AG10803 (cell line): ENCODE measurements at regions not wholly inside any gene's neighbourhood (a gene's known extent, or its start where the extent isn't known, plus 50 kb on each side); places are given as distances from the start of the nearest gene placed in this dataset.

Experiments used
- DNase-seq: peaks from one replicate; pipeline ENCODE4 v3.0.0; 2010; ENCODE audit warnings: low read depth
- H3K4me3 ChIP-seq: 2 replicates; pipeline ENCODE4 v1.5.1; 2011; ENCODE audit warnings: mild to moderate bottlenecking, low read length, control low read depth
- TF ChIP-seq, protein P1 (sequence below): conservative IDR thresholded peaks from 2 replicates; pipeline ENCODE4 v1.5.1; 2011; ENCODE audit warnings: mild to moderate bottlenecking, low read length, control low read depth, inconsistent platforms

GRCh38 chrX:120746153-120746552, 116.3 kb upstream of the C1GALT1C1 start:
- DNase-seq, result no peak
- H3K4me3 ChIP-seq, result no peak overlapping the region
- TF ChIP-seq, protein P1, sequence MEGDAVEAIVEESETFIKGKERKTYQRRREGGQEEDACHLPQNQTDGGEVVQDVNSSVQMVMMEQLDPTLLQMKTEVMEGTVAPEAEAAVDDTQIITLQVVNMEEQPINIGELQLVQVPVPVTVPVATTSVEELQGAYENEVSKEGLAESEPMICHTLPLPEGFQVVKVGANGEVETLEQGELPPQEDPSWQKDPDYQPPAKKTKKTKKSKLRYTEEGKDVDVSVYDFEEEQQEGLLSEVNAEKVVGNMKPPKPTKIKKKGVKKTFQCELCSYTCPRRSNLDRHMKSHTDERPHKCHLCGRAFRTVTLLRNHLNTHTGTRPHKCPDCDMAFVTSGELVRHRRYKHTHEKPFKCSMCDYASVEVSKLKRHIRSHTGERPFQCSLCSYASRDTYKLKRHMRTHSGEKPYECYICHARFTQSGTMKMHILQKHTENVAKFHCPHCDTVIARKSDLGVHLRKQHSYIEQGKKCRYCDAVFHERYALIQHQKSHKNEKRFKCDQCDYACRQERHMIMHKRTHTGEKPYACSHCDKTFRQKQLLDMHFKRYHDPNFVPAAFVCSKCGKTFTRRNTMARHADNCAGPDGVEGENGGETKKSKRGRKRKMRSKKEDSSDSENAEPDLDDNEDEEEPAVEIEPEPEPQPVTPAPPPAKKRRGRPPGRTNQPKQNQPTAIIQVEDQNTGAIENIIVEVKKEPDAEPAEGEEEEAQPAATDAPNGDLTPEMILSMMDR, result no peak

- no peak overlapping the region for H3K4me3 ChIP-seq
- TF ChIP-seq, protein P1, result no peak
- no peak for DNase-seq
Observed at GRCh38 chrX:120742946-120743665, 113.3 kb upstream of the C1GALT1C1 start.

GRCh38 chrX:120741452-120741851, 111.6 kb upstream of the C1GALT1C1 start:
- H3K4me3 ChIP-seq, result no peak overlapping the region
- no peak for DNase-seq
- TF ChIP-seq, protein P1, result no peak

GRCh38 chrX:120740072-120740471, 110.2 kb upstream of the C1GALT1C1 start:
- no peak overlapping the region for H3K4me3 ChIP-seq
- DNase-seq, result no peak
- TF ChIP-seq, protein P1, result no peak

GRCh38 chrX:120739300-120739699, 109.4 kb upstream of the C1GALT1C1 start:
- TF ChIP-seq, protein P1, result no peak
- no peak overlapping the region for H3K4me3 ChIP-seq
- DNase-seq, result no peak

DNA sequence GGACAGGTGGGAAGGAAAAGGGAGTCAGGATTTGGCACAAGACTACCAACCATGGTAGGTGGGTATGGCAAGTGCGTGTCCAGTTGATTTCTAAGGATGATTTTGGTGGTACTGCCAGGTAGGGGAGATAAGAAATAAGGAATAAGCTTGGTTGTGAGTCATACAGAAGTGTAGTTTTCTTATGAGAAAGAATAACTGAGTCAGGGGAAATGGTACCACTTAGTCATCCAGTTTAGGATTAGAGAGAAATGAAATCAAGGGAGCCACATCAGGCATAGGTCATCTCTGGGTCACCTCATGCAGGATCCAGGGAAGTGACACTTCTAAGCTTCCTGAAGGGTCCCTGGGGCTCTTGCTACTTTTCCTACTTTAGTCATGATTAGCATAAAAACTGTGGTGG, 107.1 kb upstream of the C1GALT1C1 start:
- no peak overlapping the region for H3K4me3 ChIP-seq
- TF ChIP-seq, protein P1, result no peak
- no peak for DNase-seq

DNA sequence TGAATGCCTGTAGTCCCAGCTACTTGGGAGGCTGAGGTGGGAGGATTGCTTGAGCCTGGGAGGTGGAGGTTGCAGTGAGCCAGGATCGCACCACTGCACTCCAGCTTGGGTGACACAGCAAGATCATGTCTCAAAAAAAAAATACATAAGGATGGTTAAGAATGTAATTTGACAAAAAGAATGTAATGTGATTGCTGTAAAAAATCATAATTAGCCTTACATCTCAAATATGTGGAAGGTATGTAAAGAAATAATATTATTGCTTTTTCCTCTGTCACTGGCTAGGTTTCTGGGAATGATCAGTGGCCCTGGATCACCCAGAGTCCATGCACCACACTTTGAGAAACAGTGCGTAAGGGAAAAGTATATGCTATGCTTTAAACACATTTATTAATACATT, 106.1 kb upstream of the C1GALT1C1 start:
- TF ChIP-seq, protein P1, result no peak
- DNase-seq, result no peak
- H3K4me3 ChIP-seq, result no peak overlapping the region
